NCI-H2029 treated with DMSO at 0.1 percent for 48 hours (cell line): ENCODE measurements at regions not wholly inside any gene's neighbourhood (a gene's known extent, or its start where the extent isn't known, plus 50 kb on each side); places are given as distances from the start of the nearest gene placed in this dataset.

Experiments
- DNase-seq: peaks from one replicate; lab custom pipeline; 2025; lab: John Stamatoyannopoulos, UW

DNA sequence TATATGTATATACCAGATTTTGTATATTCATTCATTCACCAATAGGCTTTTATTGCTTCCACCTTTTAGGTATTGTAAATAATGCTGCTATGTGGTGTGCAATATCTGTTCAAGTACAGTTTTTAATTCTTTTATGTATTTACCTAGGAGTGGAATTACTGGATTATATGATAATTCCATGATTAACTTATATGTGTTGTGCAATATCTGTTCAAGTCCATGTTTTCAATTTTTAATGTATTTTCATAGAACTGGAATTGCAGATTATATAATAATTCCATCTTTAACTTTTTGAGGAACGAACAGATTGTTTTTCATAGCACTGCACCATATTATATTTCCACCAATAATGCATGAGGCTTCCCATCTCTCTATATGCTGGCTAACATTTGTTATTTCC, 50.6 kb upstream of the L3MBTL4 start:
- no peak for DNase-seq

DNA sequence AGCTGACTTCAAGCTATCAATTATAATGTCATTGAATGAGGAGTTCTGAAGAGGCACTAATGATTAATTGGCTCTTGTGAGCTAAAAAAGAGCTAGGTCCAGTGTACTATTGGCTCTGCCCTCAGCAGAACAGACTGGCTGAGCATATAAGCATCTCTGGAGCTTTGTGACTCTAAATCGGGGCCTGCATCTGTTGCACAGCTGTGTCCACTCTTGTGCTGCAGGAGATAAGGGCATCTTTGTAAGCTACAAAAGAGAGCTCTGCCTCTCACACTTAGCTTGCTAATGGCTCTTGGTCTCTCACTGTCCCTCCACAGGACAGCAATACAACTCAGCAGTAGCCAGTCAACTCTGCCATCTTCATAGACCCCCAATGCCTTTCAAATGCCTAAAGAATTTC, 61.5 kb upstream of the L3MBTL4 start:
- no peak for DNase-seq

DNA sequence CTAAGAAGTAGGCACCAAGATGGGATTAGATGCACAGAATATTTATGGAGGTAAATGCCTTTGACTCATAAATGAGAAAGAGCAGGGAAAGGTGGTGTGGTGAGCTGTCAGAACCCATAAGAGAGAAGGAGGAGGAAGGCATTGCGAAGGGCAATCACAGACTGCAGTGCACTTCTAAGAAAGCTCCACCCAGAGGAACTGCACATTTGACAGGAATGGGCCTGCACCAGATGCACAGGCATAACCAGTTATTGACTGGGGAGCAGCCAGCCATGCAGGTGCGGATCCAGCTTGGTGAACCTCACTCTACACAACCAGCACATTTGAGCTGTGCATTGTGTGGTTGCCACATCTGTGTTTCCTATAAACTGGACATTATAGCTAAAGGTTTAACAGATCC, 62.2 kb upstream of the L3MBTL4 start:
- DNase-seq: no peak

DNA sequence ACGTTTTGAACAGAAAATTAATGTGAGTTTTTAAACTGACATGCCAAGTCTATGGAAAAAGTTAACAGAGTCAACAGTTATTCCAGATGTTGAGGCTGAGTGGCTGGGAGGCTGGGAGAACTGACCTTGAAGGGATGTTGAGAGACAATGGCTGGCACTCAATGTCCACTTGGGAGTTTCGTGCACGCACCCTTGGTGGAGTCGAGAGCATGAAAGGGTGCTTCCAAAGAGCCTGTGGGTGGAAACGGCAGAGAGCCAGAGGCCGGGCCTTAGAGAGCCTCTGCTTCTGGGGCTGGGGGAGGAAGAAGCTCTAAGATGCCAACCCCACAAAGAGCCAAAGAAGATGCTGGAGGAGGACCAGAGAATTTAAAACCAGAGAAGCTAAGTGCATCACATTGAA, 63.4 kb upstream of the L3MBTL4 start:
- DNase-seq: no peak

DNA sequence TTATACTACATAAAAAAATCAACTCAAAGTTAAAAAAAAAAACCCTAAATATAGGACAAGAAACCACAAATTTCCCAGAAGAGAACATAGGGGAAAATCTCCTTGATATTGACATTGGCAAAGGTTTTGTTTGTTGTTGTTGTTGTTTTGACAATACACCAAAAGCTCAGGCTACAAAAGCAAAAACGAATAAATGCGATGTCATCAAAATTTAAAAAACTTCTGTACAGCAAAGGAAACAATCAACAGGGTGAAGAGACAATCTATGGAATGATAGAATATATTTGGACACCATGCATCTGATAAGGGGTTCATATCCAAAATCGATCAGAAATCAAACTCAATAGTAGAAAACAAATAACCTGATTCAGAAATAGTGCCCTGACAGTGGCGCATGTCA, 65.0 kb upstream of the L3MBTL4 start:
- no peak for DNase-seq

DNA sequence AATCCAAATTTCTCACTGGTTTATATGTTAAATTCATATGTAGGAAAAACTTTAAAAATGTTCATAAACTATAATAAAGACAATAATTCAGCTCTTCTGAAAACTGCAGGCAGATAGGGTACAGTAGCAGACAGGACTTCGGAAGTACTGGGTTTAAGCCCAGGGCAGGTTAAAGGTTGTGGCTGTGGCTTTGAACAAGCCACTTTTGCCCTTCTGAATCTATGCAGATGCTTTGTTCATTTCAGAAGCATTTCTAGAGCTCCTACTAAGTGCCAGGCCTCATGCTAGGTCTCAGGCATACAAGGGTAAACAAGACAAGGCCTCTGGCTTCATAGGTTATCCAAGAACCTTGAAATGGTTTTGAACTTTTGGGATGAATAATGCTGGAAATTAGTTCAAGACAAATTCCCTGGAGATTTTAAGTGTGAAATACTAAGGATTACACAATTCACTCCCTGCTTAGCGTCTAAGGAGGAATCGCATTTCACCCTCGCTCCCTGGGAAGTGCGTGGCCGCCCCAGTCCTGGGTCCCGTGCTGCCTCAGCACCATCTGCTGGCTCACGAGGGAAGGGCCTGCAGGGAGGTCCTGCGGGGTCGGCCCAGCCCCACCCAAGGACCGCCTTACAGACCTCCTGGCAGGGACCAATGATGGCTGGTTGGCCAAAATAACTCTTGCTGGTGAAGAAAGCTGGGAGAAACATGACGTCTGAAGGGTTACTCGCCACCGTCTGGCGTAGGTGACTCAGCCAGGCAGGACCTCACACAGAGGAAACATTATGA, 67.7 kb upstream of the L3MBTL4 start:
- no peak for DNase-seq

DNA sequence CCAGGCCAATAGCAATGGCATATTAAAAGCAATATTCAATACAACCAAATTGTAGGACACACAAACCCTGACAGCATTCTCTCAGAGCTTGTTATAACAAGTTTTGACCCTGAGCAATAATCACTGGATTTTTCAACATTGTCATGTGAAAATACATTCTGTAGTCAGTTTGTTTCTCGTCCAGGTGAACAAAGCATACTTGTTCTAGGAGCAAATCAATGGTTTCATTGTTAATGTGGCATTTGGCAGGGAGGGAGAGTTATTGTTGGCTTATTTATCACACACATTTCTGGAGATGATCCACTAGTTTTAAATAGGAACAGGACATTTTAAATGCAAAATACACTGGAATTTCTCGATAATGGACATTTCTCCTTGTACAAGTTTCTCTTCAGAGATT, 69.9 kb upstream of the L3MBTL4 start:
- DNase-seq: no peak

DNA sequence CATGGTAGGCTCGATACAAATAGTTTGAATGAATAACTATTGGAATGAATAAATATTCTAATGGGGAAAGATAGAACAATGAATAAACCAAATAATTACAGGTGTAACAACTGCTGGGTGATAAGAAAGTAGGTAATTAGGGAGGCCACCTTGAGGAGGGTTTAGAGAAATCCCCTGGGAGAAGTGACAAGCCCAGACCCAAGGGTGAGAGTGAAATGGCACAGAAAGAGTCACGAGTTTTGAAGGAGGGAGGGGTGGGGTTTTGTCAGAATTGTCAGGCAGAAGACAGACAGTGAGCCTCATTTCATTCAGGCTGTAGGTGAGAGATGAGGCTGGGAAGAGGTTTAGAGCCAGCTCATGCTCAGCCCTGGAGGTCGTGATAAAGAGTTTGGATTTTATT, 71.6 kb upstream of the L3MBTL4 start:
- no peak for DNase-seq

DNA sequence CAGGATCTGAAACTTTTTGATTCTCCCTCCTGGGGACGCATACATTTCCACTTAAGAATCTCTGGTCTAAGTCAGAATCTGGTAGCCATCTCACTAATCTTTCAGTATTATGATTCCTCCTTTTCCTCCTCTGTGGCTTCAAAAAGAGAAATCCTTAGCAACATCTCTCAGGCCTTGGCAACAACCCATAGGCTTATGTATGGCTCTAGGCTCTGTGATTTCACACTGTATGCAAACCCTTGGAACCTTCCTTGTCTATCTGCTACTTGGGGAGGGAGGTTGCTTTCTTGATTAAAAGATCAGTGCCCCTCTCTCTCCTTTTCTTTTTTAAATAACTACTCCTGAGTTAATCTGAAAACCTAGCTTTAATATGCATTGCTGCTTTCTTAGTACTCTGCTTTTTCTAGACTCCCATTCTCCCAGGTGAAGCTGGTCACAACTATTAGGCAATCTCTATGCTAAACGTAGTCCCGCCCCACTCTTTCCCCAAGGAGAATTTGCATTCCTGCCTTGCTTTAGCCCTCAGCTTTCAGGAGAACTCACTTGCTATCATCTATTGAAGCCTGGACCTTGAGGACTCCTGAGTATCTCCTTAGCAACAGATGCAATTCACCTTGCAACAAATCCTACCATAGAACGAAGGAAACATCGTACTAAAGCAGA, 72.2 kb upstream of the L3MBTL4 start:
- DNase-seq: no peak

DNA sequence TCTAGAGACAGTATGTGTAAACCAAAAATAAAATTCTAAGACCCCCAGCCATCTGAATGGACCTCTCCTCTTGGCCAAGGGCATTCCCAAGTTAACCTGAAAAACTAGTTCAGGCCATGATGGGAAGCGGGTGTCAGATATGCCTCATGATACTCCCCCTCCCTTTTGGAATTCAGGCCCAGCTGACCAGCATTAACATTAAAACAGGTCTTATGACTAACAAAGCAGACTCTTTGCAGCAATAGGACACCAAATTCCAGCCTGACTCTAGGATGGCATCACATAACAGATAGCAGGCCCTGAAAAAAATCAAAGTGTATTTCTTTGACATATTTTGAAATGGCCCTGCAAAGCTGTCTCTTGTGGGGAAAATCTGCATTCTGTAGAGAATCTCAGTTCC, 73.3 kb upstream of the L3MBTL4 start:
- no peak for DNase-seq

DNA sequence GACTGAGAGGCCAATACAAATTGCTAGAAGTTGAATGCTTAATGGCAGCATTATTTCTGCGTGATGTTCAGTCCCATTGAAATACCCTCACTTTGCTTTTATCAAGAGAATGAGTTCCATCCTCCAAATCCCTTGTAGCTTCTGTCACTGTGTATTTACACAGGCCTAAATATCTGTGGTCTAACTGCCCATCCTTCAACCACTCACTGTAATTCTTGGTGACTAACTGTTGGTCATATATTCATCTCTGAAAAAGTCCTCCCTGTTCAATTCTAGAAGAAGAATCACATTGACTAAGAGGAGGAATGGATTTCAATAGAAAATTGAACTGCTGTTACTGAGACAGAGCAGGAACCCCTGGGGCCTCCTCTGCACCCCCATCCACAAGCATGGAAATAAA, 74.2 kb upstream of the L3MBTL4 start:
- no peak for DNase-seq

DNA sequence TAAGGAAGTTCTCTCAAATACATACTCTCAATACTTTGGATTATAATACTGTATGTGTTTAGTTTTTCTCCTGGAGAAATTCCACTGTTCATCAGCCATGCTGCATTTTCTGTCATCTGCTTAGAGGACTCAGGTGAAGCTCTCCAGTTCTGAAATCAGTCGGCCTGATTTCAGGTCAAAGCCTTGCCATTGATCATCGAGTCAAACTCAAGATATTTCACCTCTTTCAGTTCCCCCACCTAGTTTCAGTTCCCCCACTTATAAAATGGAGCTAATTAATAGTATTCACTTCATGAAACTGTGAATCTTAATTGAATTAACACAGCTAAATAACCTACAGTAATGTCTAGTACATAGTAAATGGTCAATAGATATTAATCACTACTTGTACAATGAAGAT, 75.3 kb upstream of the L3MBTL4 start:
- no peak for DNase-seq

DNA sequence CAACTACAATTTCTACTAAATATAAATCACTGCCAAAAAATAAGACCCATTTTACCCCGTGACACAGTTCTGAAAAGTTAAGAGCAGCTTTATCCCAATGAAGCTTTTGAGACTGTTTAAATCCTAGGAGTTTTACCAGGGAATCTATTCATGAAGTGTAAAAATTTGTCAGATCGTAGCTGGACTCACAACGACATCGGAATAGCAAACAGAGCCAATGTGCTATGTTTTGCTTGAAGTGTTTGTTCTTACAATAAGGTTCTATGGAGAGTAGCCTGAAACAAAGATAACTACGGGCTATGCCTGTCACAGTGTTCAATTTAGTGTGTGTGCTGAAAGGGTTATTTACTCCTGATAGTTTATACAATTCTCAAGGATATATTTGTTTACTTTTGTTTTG, 78.5 kb upstream of the L3MBTL4 start:
- DNase-seq: peak; percentile 15

DNA sequence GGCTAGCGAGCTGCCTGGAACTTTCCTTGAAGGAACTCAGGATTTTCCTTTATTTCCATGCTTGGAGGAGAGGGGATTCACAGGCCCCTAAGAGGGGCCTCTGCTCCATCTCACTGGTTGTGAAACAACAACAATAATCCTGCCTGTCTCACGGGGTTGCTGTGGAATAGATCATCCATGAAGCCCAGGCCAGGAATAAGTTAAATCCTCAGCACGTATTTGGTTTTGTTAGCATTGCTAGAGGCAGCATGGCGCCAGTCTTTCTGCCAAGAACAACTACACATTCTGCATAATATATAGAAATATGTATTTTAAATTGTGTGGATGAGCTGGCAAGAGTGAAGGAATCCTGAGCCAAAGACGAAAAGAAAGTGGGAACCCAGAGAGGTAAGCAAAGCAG, 80.8 kb upstream of the L3MBTL4 start:
- DNase-seq: no peak

DNA sequence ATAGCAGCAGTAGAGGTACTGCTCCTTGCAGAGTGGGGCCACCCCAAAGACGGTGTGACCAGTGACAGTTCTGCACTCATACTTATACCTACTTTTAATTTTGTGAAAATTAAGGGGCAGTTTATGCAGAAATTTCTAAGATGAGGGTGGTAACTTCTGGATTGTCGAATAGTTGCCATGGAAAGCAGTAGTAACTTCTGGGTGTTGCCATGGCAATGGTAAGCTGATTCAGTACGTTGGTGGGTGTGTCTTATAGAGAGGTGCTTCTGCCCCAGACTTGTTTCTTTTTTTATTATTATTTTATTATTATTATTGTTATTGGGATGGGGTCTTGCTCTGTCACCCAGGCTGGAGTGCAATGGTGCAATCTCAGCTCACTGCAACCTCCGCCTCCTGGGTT, 82.8 kb upstream of the L3MBTL4 start:
- no peak for DNase-seq

DNA sequence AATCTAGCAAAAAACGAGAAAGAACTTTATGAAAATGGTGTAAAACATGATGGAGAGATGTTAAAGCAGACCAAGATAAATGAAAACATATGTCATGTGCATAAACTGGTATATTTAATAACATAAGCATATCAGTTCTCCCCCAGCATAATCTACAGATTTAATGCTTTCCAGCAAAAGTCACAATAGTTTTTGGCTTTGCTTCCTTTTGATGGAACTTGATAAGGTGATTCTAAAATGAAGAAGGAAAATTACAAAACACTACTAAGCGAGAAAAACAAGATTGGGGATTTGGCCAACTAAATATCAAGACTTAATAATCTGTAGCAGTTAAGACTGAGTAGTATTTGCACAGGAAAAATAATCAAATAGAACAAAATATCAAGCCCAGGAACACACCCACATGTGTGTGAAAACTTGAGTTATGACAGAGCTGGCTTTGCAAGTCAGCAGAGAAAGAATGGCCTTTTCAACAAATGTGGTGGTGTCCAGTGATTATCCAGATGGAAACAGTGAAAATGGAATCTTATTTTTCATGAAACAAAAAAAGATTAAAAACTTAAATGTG, 83.7 kb upstream of the L3MBTL4 start:
- no peak for DNase-seq

DNA sequence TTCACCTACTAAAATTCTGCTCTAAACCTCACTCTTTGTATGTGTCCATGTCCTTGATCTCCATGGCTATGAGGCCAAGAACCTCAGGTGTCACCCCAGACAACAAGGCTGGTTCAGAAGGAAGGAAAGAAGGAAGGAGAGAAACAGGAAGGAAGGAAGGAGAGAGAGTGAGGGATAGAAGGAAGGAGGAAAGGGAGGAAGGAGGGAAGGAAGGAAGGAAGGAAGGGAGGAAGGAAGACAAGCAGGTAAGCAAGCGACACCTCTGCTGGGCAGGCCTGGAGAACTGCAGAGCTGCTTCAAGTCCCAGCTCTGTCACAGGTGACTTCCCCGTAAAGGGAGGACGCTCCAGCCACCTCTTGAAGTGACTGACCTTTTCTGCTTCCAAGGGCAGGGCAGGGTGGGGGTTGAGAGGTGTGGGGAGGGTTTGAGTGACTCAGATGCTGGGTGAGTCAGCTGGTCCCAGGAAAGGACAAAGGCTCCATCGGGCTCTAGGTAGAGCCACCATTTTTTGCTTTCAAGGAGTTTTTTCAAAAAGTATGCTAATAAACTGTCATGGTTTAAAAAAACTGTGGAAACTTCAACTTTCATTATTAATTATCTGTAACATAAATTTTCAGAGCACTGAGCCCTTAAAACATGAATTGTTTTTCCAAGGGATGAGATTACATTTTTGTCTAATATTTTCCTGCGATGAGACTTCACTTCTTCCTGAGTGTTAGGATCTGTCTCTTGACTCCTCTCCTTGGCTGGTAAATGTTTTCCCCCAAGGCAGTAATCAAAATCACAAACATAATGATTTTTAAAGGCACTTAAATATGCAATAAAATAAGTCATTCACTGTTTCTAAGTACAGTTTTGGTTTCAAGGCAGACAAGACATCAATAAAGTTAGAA, 90.1 kb upstream of the L3MBTL4 start:
- DNase-seq: no peak

DNA sequence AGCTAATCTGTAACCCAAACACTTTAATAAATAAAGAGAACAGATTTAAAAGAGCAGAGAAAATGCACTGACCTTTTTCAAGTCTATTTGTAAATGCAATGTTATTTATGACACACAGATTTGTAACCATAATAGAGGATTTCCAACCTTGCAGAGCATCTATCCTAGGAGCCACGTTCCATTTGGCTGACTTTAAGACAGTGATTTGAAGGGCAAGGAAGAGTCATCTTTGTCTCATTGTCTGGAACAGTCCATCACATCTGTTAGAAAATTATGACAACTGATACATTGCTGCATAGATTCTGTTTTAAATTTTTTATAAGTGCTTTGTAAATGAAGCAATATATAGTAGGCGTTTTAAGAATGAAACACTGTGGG, 90.8 kb upstream of the L3MBTL4 start:
- DNase-seq: no peak

DNA sequence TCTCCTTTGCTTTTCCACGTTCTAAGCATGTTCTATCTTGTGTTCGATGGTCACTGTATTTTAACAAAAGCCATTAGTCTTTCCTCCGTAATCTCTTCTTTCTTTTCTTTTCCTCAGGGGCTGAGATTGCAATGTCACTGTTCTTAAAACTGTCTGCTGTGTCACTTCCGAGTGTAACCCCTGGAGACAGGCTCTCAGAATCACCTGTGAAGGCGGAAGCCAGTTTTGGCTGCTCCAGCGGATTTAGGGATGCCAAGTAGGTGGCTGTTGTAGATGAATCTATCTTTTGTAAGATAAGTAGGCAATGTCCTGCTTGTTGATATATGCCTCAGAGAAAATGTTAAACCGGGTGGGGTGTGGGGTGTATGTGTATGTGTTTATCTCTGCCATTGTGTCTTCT, 94.7 kb upstream of the L3MBTL4 start:
- no peak for DNase-seq

DNA sequence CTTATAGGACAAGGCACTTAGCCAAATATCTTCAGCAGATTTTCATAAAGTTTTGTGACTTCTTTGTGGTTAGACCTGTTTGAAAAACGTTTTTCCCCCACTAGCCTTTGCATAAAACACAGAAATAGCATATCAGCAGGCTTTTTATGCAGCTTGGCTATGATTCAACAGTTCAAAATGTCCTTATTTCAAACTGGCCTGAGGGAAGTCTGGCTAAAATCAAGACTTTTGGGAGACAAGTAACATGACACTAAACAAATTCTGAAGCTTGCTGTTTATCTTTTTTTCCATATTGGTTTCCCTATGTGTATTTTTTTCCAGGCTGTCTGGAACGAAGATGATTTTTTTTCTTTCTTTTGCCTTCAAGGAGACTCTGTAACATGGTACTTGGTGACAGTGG, 95.1 kb upstream of the L3MBTL4 start:
- no peak for DNase-seq

DNA sequence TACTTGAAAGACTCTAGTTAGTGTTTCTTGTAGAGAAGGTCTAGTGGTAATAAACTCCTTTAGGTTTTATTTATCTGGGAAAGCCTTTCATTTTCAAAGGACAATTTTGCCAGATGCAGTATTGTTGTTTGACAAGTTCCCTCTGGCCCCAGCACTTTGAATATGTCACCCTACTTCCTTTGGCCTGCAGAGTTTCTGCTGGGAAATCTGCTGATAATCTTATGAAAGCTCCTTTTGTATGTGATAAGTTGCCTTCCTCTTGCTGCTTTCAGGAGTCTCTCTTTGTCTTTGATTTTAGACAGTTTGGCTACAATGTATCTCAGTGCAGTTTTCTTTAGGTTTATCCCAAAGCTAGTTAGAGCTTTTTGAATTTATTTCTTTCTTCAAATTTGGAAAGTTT, 106.2 kb upstream of the L3MBTL4 start:
- no peak for DNase-seq

DNA sequence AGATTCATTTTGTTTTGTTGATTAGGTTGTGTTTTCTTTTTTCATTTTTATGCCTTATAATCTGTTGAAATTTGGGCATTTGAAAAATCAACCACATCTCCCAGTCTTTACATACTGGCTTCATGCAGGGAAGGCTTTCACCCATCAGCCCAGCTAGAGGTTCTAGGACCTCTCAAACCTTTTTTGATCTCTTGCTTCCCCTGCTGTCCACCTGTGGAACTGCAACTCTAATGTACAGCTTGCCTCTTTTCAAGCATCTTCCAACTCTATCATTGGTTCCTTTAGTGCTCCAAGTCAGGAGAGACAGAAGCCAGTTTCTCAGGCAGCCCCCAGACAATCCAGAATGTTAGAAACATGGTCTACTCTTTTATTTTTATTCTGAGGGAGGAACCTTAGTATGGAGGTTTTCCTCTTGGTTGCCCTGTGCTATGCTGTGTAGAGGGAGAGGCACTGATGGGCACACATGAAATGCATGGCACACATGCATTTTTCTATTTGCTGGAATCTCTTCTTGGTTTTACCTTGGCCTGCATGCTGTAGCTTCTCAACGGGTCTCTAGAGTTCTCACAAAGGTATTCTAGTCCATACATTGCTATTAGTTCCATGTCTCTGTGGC, 107.2 kb upstream of the L3MBTL4 start:
- DNase-seq: peak; percentile 57
